ENCODE measurements at regions not wholly inside any gene's neighbourhood (a gene's known extent, or its start where the extent isn't known, plus 50 kb on each side); places are given as distances from the start of the nearest gene placed in this dataset.

DNA sequence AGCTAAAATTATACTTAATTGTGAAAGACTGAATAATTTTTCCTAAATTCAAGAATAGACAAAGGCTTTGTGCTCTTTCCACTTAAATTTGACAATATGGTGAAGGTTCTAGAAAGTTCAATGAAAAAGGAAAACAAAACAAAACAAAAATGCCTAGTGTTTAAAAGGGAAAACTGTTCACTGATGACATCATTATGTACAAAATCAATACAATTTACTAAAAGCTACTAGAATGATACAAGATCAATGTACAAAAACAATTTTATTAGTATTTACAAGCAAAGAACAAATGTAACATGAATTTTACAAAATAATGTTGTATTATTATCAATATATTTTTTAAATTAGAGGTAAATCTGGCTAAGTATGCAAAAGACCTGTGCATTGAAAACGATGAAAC is 499.1 kb upstream of the FSIP2 start:
- H3K4me3 ChIP-seq (ENCODE audit: low read depth, low read length): no peak overlapping the region
- in situ Hi-C loops (cut with HindIII; ENCODE audit: low sequenced_read_pairs): no loop called here
- TF ChIP-seq, protein P1, sequence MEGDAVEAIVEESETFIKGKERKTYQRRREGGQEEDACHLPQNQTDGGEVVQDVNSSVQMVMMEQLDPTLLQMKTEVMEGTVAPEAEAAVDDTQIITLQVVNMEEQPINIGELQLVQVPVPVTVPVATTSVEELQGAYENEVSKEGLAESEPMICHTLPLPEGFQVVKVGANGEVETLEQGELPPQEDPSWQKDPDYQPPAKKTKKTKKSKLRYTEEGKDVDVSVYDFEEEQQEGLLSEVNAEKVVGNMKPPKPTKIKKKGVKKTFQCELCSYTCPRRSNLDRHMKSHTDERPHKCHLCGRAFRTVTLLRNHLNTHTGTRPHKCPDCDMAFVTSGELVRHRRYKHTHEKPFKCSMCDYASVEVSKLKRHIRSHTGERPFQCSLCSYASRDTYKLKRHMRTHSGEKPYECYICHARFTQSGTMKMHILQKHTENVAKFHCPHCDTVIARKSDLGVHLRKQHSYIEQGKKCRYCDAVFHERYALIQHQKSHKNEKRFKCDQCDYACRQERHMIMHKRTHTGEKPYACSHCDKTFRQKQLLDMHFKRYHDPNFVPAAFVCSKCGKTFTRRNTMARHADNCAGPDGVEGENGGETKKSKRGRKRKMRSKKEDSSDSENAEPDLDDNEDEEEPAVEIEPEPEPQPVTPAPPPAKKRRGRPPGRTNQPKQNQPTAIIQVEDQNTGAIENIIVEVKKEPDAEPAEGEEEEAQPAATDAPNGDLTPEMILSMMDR (IDR thresholded peaks at IDR 0.05; ENCODE audit: low read depth, low read length, missing control alignments): no peak
- DNase-seq (ENCODE audit: low read depth): no peak

DNA sequence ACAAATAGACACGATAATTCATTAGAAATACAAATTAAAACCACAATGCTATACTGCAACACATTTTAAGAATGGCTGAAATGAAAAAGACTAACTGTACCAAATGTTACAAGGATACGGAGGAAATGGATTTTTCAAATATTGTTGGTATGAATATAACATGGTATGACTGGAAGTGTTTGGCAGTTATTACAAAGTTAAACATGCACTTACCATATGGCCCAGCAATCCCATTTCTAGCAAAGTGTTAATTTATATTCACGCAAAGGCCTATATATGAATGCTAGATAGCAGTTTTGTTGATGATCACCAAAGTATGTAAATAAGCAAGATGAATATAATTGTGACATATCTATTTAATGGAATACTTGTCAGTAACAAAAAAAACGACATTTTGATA is 497.8 kb upstream of the FSIP2 start:
- in situ Hi-C loops (cut with HindIII; ENCODE audit: low sequenced_read_pairs): no loop called here
- DNase-seq (ENCODE audit: low read depth): no peak
- TF ChIP-seq, protein P1 (IDR thresholded peaks at IDR 0.05; ENCODE audit: low read depth, low read length, missing control alignments): no peak
- H3K4me3 ChIP-seq (ENCODE audit: low read depth, low read length): no peak overlapping the region

DNA sequence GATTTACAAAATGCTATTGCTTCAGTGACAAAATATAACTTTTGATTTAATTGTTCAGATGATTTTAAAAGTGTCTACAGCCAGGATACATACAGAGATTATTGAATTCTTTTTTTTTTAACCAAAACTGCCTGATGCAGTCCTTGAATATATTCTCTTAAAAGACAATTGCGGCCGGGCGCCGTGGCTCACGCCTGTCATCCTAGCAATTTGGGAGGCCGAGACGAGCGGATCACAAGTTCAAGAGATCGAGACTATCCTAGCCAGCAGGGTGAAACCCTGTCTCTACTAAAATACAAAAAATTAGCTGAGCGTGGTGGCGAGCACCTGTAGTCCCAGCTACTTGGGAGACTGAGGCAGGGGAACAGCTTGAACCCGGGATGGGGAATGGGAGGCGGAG is 497.0 kb upstream of the FSIP2 start:
- TF ChIP-seq, protein P1 (IDR thresholded peaks at IDR 0.05; ENCODE audit: low read depth, low read length, missing control alignments): no peak
- in situ Hi-C loops (cut with HindIII; ENCODE audit: low sequenced_read_pairs): no loop called here
- H3K4me3 ChIP-seq (ENCODE audit: low read depth, low read length): no peak overlapping the region
- no peak for DNase-seq (ENCODE audit: low read depth)

DNA sequence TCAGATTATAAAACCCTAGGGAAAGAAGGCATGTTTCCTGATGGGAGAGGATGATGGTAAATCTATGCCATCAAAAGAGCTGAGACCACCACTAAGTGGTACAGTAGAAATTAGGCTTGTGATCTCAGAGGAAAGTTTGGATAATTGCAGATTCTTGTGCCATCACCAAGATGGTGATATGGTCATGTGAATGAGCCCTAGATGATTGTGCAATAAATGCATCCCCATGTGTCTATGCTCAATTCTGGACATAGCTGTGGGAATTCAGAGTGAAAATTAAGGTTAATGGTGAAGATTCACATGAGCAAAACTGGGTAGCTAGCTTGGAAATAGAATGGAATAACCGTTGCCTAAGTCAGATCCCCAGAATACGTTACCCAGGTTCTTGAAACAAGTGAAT is 496.1 kb upstream of the FSIP2 start:
- in situ Hi-C loops (cut with HindIII; ENCODE audit: low sequenced_read_pairs): no loop called here
- no peak for DNase-seq (ENCODE audit: low read depth)
- TF ChIP-seq, protein P1 (IDR thresholded peaks at IDR 0.05; ENCODE audit: low read depth, low read length, missing control alignments): no peak
- no peak overlapping the region for H3K4me3 ChIP-seq (ENCODE audit: low read depth, low read length)

DNA sequence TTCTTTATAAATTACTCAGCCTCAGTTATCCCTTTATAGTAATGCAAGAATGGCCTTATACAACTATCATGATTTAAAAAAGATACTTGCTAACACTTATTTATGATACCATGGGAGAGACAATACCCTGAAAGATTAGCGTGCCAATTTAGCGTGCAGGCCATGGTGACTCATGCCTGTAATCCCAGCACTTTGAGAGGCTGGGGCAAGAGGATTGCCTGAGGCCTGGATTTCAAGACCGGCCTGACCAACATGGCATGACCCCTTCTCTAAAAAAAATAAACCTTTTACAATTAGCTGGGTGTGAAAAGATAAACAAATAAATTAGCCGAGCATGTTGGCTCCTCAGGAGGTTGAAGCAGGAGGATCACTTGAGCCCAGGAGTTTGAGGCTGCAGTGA is 493.4 kb upstream of the FSIP2 start:
- H3K4me3 ChIP-seq (ENCODE audit: low read depth, low read length): no peak overlapping the region
- TF ChIP-seq, protein P1 (IDR thresholded peaks at IDR 0.05; ENCODE audit: low read depth, low read length, missing control alignments): no peak
- in situ Hi-C loops (cut with HindIII; ENCODE audit: low sequenced_read_pairs): no loop called here
- DNase-seq (ENCODE audit: low read depth): no peak

DNA sequence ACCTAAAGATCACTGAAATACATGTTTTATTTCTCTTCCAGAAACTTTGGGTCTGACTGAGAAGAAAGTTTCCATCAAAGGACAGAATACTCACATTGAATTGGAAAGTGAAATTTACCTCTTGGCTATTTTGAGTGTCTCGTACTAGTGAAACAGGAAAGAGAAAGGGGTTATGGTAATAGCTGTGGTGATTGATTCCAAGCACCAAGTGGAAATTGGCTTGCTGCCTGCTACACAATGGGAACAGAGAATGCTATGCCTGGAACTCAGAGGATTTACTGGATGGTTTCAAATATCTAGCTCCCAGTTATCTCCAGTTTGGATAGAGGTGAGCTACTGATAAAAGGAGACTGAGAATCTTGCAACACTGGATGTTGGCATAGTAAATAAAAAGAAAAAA is 492.8 kb upstream of the FSIP2 start:
- TF ChIP-seq, protein P1 (IDR thresholded peaks at IDR 0.05; ENCODE audit: low read depth, low read length, missing control alignments): no peak
- DNase-seq (ENCODE audit: low read depth): peak; percentile 42
- H3K4me3 ChIP-seq (ENCODE audit: low read depth, low read length): no peak overlapping the region
- in situ Hi-C loops (cut with HindIII; ENCODE audit: low sequenced_read_pairs): no loop called here

DNA sequence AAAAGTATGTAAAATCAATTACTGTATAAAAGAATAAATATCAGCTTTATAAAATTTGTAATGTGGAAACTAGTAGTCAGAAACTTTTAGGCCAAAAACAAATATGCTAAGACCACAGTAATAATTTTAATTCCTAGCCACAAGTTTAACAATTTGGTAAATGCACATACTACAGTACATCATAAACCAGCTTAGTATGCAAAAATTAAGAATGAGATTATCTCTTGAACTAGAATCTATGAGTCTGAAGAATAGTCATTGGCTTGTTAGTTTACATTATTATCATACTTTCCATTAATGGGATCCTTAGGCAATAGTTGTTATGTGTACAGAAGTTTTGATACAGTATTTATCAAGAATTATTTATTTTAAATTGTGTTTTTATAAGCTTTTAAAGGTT is 491.9 kb upstream of the FSIP2 start:
- H3K4me3 ChIP-seq (ENCODE audit: low read depth, low read length): no peak overlapping the region
- in situ Hi-C loops (cut with HindIII; ENCODE audit: low sequenced_read_pairs): no loop called here
- TF ChIP-seq, protein P1 (IDR thresholded peaks at IDR 0.05; ENCODE audit: low read depth, low read length, missing control alignments): no peak
- no peak for DNase-seq (ENCODE audit: low read depth)

Measured in astrocyte of the cerebellum (primary cell).